HG02981 (cell line): ENCODE measurements at regions not wholly inside any gene's neighbourhood (a gene's known extent, or its start where the extent isn't known, plus 50 kb on each side); places are given as distances from the start of the nearest gene placed in this dataset.

Experiments
- ATAC-seq: cut with Tn5 transposase; IDR thresholded peaks from one replicate; pipeline ENCODE4 v1.9.1; 2021; ENCODE audit warnings: mild to moderate bottlenecking, moderate library complexity; ENCODE audit not compliant: unreplicated experiment

DNA sequence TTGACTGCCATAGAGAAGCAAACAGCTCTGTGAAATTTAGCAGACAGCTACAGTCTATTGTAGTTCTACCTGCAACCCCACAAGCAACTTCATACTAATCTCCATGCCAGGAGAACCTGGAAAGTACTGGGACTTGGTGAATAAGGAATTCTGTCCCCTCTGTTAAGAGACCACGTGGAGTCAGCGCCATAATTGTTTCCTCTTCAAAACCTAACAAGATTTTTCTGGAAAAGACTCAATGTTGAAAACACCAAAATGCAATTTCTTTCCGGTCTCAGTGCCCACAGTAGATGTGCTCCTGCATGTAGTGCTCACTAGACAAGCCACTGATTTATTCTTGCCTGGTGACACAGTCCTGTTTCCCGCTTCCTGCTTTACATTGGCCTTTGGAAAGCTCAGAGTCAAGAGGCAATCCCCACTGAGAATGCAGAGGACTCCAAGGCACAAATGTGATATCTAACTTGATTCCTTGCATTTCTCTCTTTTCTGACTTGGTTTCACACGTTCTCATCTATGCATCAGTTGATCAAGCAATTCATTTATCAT lies 268.3 kb downstream of the HIVEP2 start:
- ATAC-seq, result no peak

DNA sequence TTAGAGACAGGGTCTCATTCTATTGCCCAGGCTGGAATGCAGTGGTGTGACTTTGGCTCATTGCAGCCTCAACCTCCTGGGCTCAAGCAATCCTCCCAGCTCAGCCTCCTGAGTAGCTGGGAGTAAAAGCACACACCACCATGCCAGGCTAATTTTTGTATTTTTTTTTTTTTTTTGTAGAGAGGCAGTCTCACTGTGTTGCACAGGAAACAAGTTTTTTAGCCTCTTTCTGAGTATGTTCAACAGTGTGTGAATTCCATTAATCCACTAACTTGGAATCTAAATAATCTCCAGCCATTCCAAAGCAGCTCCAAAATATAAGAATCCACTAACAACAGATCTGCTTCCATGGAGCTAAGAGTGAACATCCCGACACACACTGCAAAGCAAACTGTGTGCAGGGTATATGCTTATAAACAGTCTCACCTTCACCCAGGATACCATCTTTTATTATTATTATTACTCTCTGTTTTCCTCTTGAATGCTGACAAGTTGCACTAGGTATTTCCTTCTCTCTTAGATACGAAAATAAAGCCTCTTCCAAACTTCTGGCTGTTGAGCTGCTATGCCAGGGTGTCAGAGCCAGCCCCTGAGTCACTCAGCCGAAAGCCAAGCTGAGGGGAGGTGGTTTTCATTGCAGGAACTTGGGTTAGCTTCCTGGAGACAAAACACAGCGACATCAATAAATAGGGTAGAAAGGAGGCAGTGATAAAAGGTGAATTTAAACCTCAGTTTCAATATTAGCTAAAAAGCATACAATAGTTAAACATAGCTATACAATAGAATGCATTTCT lies 264.9 kb downstream of the HIVEP2 start:
- ATAC-seq, result no peak

DNA sequence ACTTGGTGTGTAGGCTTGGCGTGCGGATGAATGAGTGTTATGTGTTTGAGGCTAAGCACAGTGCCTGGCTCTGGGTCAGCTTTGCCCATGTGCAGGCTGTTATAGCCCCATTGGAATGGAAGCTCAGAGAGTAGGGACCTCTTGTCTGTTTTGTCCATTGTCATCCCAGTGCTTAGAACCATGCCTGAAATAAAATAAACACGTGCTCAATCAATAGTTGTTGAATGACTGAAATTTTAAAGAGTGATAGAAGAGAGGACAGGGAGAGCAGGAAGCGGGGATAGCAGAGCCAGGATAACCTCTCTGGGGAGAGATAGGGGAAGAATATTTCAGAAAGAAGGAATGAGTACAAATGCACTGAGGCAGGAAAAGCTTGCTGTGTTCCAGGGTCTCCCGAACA lies 263.9 kb downstream of the HIVEP2 start:
- ATAC-seq, result no peak

DNA sequence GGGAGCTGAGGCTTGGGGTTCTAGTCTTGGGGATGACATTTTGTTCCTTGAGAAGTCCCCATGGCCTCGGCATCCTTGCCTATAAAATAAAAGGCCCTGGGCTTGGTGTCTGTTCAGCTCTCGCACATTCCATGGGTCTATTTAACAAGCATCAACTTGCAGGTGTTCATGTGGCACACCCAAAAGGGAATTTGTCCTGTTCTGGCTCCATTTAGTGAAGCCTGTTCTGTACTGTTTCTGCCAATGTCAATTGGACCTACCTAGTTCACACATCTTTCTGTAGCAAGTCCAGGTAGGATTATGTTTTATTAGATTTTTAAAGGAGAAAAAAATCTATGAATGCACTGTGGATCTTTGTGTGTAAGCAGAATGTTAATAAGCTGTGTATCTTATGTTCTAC lies 262.0 kb downstream of the HIVEP2 start:
- ATAC-seq, result no peak

- no peak for ATAC-seq
Observed at GRCh38 chr6:142683714-142684141, 261.2 kb downstream of the HIVEP2 start.

DNA sequence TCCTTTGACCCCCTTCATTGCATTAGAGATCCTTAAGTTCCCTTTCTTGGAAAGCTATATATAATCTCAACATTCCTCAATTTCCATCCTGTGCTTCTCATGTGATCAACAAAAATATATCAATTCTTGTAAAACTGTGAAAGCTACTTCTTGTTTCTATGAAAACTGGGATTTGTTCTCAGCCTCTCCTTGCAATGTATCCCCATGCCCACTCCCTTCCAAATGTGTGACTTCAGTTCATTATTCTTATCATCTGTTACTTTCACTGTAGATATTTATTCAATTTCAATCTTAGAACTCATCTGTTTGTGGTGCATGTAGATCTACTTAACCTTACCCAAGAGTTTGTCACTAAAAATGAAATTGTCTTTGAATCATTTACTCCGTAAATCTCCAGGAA lies 260.6 kb downstream of the HIVEP2 start:
- no peak for ATAC-seq

DNA sequence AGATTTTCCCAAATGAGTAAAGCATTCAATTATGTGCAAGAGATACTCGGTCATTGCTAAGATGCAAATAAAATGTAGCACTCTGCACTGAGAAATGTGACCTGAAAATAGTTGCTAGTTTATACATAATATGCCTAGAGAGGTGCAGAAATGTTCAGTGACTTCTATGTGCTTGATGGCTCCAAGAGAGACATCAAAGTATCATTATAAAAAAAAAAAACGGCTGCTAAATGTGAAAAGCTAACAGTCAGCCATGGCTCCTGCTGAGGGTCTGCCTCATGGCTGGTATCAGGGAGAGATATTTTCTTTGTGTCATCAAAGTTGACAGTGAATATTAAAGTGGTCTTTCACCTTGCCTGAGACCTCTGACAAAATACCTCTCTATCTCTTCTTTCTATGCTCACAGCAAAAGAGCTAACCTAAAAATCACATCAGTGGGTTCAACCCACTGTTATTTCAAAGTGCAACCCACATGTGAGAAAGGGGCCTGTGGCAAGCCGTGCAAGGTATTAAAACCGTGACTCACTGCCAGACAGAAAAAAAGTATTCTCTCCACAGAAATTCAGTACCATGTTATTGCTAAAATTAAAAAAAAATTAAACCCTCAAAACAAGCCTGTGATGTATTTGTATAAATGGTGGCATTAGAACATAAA lies 259.0 kb downstream of the HIVEP2 start:
- ATAC-seq, result no peak

- no peak for ATAC-seq
Observed at GRCh38 chr6:142686507-142686887, 258.5 kb downstream of the HIVEP2 start.

DNA sequence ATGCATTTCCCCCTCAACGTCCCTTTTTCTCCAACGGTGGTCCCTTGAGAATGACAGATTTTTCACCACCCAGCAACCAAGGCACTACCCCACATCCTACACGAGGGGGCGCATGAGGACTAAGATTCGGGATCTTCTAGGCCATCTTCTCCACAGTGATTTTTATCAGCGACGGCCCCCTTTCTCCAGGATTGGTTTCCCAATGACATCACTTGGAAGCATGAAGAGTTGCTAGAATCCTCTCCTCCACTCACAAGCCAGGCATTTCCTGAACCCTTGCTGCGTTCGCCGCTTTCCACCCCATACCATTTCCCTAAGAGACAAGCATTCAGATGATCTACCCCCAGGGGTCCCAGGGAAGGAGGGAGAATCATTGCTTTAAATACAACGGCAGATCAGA lies 252.0 kb downstream of the HIVEP2 start:
- peak; percentile 67 for ATAC-seq

DNA sequence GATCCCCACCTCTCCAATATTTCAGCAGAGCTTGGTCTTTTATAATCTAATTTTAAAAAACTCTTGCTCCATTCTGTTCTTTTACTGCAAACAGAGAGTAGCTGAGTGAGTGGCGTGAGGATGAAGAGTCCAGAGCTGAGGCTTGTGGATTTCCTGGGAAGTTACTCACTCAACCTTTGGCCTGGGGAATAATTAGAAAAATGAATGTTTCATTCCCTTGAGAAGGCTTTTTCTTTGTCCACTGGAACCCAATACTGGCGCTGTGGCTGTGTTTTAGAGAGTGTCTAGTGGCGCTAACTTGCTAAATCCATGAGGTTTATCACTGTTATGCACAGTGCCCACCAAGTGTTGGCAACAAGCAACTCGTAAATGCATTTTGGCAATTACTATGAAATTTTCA lies 251.5 kb downstream of the HIVEP2 start:
- no peak for ATAC-seq

GRCh38 chr6:142694054-142694453 lies 250.9 kb downstream of the HIVEP2 start:
- ATAC-seq, result no peak

DNA sequence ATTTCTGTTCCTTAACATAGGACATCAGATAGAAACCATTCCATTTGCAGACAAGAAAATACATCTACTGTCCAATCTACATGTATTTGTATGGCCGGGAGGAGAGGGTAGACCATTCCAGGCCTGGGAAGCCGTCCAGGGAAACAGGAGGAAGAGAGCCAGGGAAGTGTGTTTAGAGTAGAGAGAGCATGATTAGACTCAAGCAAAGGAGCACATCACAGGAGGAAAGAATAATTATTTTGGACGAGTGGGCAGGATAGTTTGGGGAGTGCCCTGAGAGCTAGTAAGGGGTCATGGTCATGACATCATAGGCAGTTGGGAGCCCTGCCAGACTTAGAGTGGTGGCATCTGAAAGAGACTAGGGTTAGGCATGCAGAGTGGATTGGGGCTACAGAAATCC lies 250.0 kb downstream of the HIVEP2 start:
- no peak for ATAC-seq

DNA sequence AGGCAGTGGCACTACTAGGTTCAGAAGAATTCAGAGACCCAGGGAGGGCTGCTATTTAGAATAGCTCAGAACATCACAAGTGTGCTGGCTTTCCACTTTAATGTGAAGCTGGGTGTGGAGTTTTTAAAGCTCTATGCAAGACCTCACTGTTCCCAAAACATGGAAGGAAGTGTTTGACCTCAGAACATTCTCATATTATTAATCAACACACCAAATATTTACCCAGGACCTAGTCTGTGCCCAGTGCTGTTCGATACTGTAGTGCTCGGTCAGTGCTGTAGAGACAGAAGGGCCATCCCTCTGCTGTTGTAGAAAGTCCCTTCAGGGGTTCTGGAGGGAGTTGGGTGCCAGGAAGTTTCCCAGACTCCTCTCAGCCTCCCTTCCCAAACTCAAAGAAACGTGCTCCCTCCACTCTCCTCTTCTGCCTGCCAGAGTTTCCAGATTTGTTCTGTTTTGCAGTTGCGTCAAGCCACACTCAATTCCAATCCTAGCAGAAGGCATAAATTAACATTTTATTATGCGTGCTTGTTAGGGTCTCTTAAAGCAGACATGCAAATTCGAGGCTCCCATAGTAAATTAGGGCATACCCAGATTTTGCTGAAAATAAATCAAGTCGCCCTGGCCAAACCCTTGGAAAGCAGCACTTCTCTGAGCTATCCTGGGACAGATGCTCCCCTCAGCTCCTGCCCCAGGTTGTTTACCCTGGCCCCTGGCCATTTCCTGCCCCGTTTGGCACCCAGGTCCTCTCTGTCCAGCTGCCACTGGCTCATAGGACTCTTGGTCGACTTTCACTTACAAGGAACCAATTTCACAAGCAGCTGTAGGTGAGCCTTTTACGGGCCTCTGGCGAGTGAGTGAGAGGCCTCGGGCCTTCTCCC lies 248.6 kb downstream of the HIVEP2 start:
- ATAC-seq, result no peak

DNA sequence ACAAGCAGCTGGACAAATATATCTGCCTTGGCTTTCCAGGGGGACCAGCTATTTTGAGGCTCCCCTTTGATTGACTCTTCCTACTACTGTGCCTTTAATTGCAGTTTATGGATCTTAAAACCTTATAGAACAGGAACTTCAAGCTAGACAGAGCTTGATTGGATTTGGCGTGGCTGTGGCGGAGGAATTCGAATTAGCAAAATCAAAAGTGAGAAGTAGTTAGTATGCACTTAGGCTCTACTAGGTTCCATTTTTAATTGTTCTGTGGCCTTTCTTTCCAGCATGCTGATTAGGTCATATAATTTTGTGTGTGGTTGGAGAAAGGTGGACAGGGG lies 248.0 kb downstream of the HIVEP2 start:
- no peak for ATAC-seq

DNA sequence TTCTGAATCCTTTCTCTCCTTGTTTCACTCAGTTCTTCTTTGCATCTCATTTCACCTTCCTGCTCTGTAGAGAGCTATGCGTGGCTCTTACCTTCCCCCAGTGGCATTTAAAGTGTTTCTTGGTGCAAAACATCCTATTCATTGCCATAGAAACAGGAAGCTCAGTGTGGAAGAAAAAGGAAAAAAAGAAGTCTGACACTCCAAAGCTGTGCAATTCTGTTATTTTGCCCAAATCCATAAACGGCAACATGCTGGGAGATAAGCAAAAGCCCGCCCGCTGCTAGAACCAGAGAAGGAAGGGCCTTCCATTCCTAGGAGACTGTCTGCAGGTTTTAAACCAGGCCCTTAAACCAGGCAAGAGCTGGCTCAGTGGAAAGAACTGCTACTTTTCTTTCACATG lies 247.1 kb downstream of the HIVEP2 start:
- no peak for ATAC-seq

DNA sequence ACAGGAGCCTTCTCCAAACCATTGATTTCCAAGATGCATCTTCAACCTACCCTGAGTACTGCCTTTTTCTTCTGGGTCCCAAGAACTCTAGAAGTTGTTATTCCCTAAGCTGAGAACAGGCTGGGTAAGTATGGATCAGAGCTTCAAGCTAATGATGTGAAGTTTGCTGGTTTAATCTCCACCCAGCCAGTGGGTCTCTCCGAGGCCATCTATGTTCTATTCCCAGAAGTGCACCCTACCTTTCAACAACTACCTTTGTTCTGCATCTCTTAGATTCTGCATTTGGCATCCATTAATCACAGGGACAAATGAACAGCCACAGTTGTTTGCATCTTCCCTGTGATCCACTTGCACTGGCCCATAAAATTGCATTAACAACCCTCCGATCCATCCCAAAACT lies 246.2 kb downstream of the HIVEP2 start:
- no peak for ATAC-seq

GRCh38 chr6:142699391-142699790 lies 245.6 kb downstream of the HIVEP2 start:
- no peak for ATAC-seq

- no peak for ATAC-seq
Observed at GRCh38 chr6:142700032-142700431, 244.9 kb downstream of the HIVEP2 start.

- ATAC-seq, result no peak
Observed at GRCh38 chr6:142700671-142701312, 244.2 kb downstream of the HIVEP2 start.
